ENCODE measurements at regions not wholly inside any gene's neighbourhood (a gene's known extent, or its start where the extent isn't known, plus 50 kb on each side); places are given as distances from the start of the nearest gene placed in this dataset.

DNA sequence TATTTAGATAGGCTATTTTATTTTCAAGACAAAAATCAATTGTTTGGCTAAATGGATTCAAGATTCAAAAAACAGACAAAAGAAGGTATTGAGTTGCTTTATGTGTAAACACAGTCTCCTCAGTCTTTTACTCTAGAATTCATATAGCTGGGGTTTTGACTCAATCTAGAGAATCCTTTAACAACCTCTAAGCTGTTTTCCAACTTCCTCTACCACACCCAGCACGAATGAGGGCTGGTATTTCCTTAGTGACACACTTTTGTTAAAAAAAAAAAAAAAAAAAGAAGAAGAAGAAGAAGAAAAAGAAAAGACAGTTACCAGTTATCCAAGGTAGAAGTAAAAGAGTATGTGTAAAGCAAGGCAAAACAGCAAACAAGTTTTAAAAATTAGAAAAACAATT lies 732.8 kb upstream of the GOLIM4 start:
- WGBS, result 25% methylated on average over 1 of the region's 1 CpG
- Histone ChIP-seq H3K9me3 (ENCODE audit: control insufficient read depth in 2 of 2, insufficient read depth in 1 of 2, low read length in 1 of 2) (no peaks in the 10 kb centered on the region), H3K27ac (ENCODE audit: low read depth in 1 of 2, low read length in 1 of 2) (no peak overlapping the region), H3K4me3 (ENCODE audit: low read length in 2 of 2) (no peak overlapping the region), H3K36me3 (ENCODE audit: control insufficient read depth in 2 of 2, insufficient read depth in 2 of 2, low read length in 1 of 2) (no peaks in the 10 kb centered on the region), H3K4me1 (ENCODE audit: control insufficient read depth in 2 of 2, insufficient read depth in 2 of 2, low read length in 2 of 2) (no peaks in the 10 kb centered on the region), H3K27me3 (ENCODE audit: control insufficient read depth in 2 of 2, insufficient read depth in 1 of 2, low read length in 1 of 2) (no peaks in the 10 kb centered on the region)
- no peak for DNase-seq (ENCODE audit: low read depth in 6 of 9, low spot score in 9 of 9)

DNA sequence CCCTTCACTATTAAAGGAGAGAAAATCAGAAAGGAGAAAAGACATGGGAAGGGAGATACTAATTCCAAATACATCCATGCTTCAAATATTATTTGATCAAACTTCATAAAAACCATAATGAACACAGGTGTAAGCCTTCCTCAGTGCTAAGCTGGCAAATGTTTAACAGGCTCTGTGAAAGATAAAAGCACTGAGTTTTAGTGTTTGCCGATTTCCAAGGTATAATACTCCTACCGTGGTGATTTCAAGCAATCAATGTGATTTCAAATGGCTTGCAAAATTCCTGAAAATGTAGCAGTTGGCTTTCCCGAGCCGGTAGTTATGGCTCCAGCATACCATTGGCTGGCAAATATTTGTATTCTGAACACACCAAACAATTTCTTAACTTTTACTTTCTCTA lies 732.3 kb upstream of the GOLIM4 start:
- H3K9me3 ChIP-seq (ENCODE audit: control insufficient read depth in 2 of 2, insufficient read depth in 1 of 2, low read length in 1 of 2), result no peaks in the 10 kb centered on the region
- no peaks in the 10 kb centered on the region for H3K36me3 ChIP-seq (ENCODE audit: control insufficient read depth in 2 of 2, insufficient read depth in 2 of 2, low read length in 1 of 2)
- 95% methylated on average over 4 of the region's 4 CpGs for WGBS
- DNase-seq (ENCODE audit: low read depth in 6 of 9, low spot score in 9 of 9), result no peak
- no peak overlapping the region for H3K4me3 ChIP-seq (ENCODE audit: low read length in 2 of 2)
- H3K27ac ChIP-seq (ENCODE audit: low read depth in 1 of 2, low read length in 1 of 2), result no peak overlapping the region
- H3K27me3 ChIP-seq (ENCODE audit: control insufficient read depth in 2 of 2, insufficient read depth in 1 of 2, low read length in 1 of 2), result no peaks in the 10 kb centered on the region
- H3K4me1 ChIP-seq (ENCODE audit: control insufficient read depth in 2 of 2, insufficient read depth in 2 of 2, low read length in 2 of 2), result no peaks in the 10 kb centered on the region

DNA sequence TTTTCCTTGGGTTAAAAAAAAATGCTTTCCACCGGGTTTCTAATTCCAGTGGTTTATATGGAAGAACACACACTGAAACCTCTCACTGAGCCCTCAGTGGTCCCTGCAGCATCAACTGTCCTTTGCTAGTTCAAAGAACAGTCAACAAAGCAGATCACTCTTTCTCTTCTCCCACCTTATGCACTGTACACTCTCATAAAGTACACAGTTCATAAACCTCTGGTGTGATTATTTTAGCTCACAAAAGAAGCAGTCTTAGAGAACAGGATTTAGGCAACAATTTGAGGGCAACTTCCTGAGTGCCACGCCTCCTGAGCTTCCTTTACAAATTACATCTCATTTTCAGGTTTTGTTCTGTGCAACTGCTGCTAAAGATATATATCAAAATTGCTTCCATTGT lies 728.4 kb upstream of the GOLIM4 start:
- no peaks in the 10 kb centered on the region for H3K27me3 ChIP-seq (ENCODE audit: control insufficient read depth in 2 of 2, insufficient read depth in 1 of 2, low read length in 1 of 2)
- no peak overlapping the region for H3K4me3 ChIP-seq (ENCODE audit: low read length in 2 of 2)
- H3K27ac ChIP-seq (ENCODE audit: low read depth in 1 of 2, low read length in 1 of 2), result peak overlapping the region in 1 of 2 donors; percentile 26
- DNase-seq (ENCODE audit: low read depth in 6 of 9, low spot score in 9 of 9), result peak in 1 of 9 donors; percentile 10
- WGBS, result 64% methylated on average over 2 of the region's 2 CpGs
- no peaks in the 10 kb centered on the region for H3K9me3 ChIP-seq (ENCODE audit: control insufficient read depth in 2 of 2, insufficient read depth in 1 of 2, low read length in 1 of 2)
- H3K36me3 ChIP-seq (ENCODE audit: control insufficient read depth in 2 of 2, insufficient read depth in 2 of 2, low read length in 1 of 2), result no peaks in the 10 kb centered on the region
- no peaks in the 10 kb centered on the region for H3K4me1 ChIP-seq (ENCODE audit: control insufficient read depth in 2 of 2, insufficient read depth in 2 of 2, low read length in 2 of 2)

DNA sequence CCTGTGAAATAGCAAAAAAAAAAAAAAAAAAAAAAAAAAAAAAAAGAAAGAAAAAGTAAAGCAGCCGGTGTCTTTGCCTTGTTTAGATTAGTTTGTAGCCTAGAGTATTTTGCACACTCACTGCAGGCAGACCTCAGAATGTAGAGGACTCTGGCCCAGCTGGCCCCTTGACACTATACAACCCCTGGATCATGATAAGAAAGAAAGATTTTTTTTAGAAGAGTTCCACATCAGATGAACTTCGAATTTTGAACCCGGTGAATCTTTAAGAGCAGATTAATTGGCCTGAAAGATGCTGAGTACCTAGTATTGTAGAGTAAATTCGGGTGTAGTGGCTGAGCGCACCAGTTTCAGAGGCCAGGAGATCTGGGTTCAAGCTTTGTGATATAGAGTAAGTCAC lies 727.7 kb upstream of the GOLIM4 start:
- Histone ChIP-seq H3K4me1 (ENCODE audit: control insufficient read depth in 2 of 2, insufficient read depth in 2 of 2, low read length in 2 of 2) (no peaks in the 10 kb centered on the region), H3K9me3 (ENCODE audit: control insufficient read depth in 2 of 2, insufficient read depth in 1 of 2, low read length in 1 of 2) (no peaks in the 10 kb centered on the region), H3K27ac (ENCODE audit: low read depth in 1 of 2, low read length in 1 of 2) (no peak overlapping the region), H3K4me3 (ENCODE audit: low read length in 2 of 2) (no peak overlapping the region), H3K36me3 (ENCODE audit: control insufficient read depth in 2 of 2, insufficient read depth in 2 of 2, low read length in 1 of 2) (no peaks in the 10 kb centered on the region), H3K27me3 (ENCODE audit: control insufficient read depth in 2 of 2, insufficient read depth in 1 of 2, low read length in 1 of 2) (no peaks in the 10 kb centered on the region)
- DNase-seq (ENCODE audit: low read depth in 6 of 9, low spot score in 9 of 9), result no peak
- WGBS, result 97% methylated on average over 5 of the region's 5 CpGs

DNA sequence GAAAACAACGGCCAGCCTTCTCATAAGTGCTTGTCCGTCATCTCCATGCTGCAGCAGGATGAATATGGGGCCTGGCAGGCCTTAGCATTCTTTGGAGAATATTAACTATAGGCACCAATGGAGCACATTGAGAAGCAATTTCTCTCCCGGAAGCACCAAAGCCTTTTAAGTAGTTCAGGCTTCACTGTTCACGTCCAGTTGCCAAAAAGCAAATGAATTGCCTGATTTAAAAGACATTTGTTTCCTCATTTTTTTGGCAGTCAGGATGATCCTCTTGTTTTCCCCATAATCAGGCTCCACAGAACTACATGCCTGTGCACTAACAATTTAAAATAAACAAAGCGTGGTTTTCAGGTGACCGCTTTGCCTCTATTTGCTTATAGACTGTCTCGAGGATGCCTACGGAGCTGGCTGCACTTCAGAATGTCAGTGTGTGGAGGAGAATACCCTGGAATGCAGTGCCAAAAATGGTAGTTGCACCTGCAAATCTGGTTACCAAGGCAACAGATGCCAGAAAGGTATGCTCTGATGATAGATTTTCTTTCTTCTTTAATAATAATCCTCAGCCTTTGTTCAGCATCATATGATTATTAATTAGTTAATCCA lies 725.2 kb upstream of the GOLIM4 start:
- DNase-seq (ENCODE audit: low read depth in 6 of 9, low spot score in 9 of 9), result no peak
- Histone ChIP-seq H3K4me1 (ENCODE audit: control insufficient read depth in 2 of 2, insufficient read depth in 2 of 2, low read length in 2 of 2) (no peaks in the 10 kb centered on the region), H3K36me3 (ENCODE audit: control insufficient read depth in 2 of 2, insufficient read depth in 2 of 2, low read length in 1 of 2) (no peaks in the 10 kb centered on the region), H3K27ac (ENCODE audit: low read depth in 1 of 2, low read length in 1 of 2) (no peak overlapping the region), H3K27me3 (ENCODE audit: control insufficient read depth in 2 of 2, insufficient read depth in 1 of 2, low read length in 1 of 2) (no peaks in the 10 kb centered on the region), H3K4me3 (ENCODE audit: low read length in 2 of 2) (no peak overlapping the region), H3K9me3 (ENCODE audit: control insufficient read depth in 2 of 2, insufficient read depth in 1 of 2, low read length in 1 of 2) (no peaks in the 10 kb centered on the region)
- WGBS, result 87% methylated on average over 8 of the region's 8 CpGs

DNA sequence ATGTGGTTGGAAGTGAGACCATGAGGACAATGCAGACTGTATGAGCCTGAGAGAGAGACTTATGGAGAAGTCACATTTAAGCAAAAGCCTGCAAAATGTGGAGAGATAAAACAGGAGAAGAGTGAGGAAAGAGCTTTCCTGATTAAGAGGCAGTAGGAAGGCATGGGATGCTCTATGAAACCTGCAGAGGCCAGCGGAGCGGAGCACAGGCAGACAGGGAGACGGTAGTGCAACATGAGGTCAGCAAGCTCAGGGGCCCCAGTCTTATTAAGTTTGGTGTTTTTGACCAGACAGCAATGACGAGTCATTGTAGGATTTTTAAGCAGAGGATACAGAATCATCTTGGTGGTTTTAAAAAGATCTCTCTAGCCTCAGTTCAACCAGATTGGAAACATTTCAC lies 721.5 kb upstream of the GOLIM4 start:
- no peak overlapping the region for H3K27ac ChIP-seq (ENCODE audit: low read depth in 1 of 2, low read length in 1 of 2)
- H3K4me3 ChIP-seq (ENCODE audit: low read length in 2 of 2), result no peak overlapping the region
- H3K36me3 ChIP-seq (ENCODE audit: control insufficient read depth in 2 of 2, insufficient read depth in 2 of 2, low read length in 1 of 2), result no peaks in the 10 kb centered on the region
- no peak for DNase-seq (ENCODE audit: low read depth in 6 of 9, low spot score in 9 of 9)
- no peaks in the 10 kb centered on the region for H3K4me1 ChIP-seq (ENCODE audit: control insufficient read depth in 2 of 2, insufficient read depth in 2 of 2, low read length in 2 of 2)
- WGBS, result 98% methylated on average over 4 of the region's 4 CpGs
- no peaks in the 10 kb centered on the region for H3K27me3 ChIP-seq (ENCODE audit: control insufficient read depth in 2 of 2, insufficient read depth in 1 of 2, low read length in 1 of 2)
- H3K9me3 ChIP-seq (ENCODE audit: control insufficient read depth in 2 of 2, insufficient read depth in 1 of 2, low read length in 1 of 2), result no peaks in the 10 kb centered on the region

DNA sequence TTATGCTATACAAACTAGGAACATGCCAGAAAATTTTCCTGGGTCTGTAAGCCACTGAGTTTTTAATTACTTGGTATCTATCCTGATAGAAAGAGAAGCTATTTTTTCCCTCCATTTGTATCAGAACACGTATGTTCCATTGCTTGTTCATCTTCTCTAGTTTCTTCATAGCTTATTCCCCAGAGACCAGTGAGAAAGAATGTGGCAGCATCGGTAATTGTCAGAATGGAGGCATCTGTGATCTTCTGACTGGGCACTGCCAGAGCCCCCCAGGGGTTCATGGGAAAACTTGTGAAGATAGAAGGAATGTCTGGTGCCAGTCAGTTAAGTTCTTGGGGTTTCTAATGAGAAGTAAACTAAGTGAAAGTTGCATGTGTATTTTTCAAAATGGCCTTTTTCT lies 720.2 kb upstream of the GOLIM4 start:
- 93% methylated on average over 2 of the region's 2 CpGs for WGBS
- no peaks in the 10 kb centered on the region for H3K9me3 ChIP-seq (ENCODE audit: control insufficient read depth in 2 of 2, insufficient read depth in 1 of 2, low read length in 1 of 2)
- H3K4me3 ChIP-seq (ENCODE audit: low read length in 2 of 2), result no peak overlapping the region
- no peak for DNase-seq (ENCODE audit: low read depth in 6 of 9, low spot score in 9 of 9)
- H3K4me1 ChIP-seq (ENCODE audit: control insufficient read depth in 2 of 2, insufficient read depth in 2 of 2, low read length in 2 of 2), result no peaks in the 10 kb centered on the region
- H3K27me3 ChIP-seq (ENCODE audit: control insufficient read depth in 2 of 2, insufficient read depth in 1 of 2, low read length in 1 of 2), result no peaks in the 10 kb centered on the region
- no peaks in the 10 kb centered on the region for H3K36me3 ChIP-seq (ENCODE audit: control insufficient read depth in 2 of 2, insufficient read depth in 2 of 2, low read length in 1 of 2)
- no peak overlapping the region for H3K27ac ChIP-seq (ENCODE audit: low read depth in 1 of 2, low read length in 1 of 2)

DNA sequence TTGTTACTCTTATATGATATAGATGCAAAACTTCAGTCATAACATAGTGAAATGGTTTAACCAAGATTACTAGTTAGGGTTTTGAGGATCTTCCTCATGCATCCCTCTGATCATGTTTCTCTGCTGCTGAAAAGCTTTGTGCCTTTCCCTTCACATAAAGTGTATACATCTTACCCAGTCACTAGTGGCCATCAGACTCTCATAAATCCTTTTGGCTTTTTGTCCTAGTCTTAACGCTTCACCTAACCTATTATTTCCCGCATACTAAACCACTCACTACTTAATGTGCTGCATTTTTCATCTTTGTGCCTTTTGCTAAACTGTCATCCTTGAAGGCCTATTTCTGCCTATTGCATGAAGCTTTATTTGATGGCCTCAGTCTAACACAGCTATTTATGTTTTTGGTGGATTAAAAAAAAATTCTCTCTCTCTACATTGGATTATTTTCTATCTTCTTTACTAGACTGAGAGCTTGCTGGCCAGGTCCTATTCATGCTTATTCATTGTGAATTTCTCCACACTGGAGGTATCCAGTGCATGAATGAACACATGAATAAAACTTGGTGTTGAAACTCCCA lies 717.6 kb upstream of the GOLIM4 start:
- 95% methylated on average over 2 of the region's 2 CpGs for WGBS
- H3K9me3 ChIP-seq (ENCODE audit: control insufficient read depth in 2 of 2, insufficient read depth in 1 of 2, low read length in 1 of 2), result no peaks in the 10 kb centered on the region

DNA sequence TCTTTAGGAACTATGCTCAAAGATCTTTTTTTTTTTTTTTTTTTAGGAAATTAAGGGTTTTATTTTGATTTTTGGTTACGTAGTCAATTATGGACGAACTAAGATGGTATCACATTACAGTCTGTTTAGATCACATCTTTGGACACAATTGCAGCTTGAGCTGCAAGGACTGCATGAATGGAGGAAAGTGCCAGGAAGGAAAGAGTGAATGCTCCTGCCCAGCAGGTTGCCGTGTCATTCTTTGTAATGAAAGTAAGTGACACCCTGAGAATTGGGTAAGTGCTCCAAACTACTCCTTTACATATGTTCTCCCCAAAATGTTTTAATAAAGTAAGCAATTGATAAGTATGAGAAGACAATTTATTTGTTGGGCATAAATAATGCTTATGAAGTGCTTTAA lies 716.5 kb upstream of the GOLIM4 start:
- H3K4me3 ChIP-seq (ENCODE audit: low read length in 2 of 2), result no peak overlapping the region

More for the DNA sequence above, 717.6 kb upstream of the GOLIM4 start:
- Histone ChIP-seq H3K27me3 (ENCODE audit: control insufficient read depth in 2 of 2, insufficient read depth in 1 of 2, low read length in 1 of 2) (no peaks in the 10 kb centered on the region), H3K4me1 (ENCODE audit: control insufficient read depth in 2 of 2, insufficient read depth in 2 of 2, low read length in 2 of 2) (no peaks in the 10 kb centered on the region), H3K36me3 (ENCODE audit: control insufficient read depth in 2 of 2, insufficient read depth in 2 of 2, low read length in 1 of 2) (no peaks in the 10 kb centered on the region), H3K27ac (ENCODE audit: low read depth in 1 of 2, low read length in 1 of 2) (no peak overlapping the region), H3K4me3 (ENCODE audit: low read length in 2 of 2) (no peak overlapping the region)
- DNase-seq (ENCODE audit: low read depth in 6 of 9, low spot score in 9 of 9), result no peak

More for the DNA sequence above, 716.5 kb upstream of the GOLIM4 start:
- no peaks in the 10 kb centered on the region for H3K36me3 ChIP-seq (ENCODE audit: control insufficient read depth in 2 of 2, insufficient read depth in 2 of 2, low read length in 1 of 2)
- DNase-seq (ENCODE audit: low read depth in 6 of 9, low spot score in 9 of 9), result no peak
- H3K4me1 ChIP-seq (ENCODE audit: control insufficient read depth in 2 of 2, insufficient read depth in 2 of 2, low read length in 2 of 2), result no peaks in the 10 kb centered on the region
- no peak overlapping the region for H3K27ac ChIP-seq (ENCODE audit: low read depth in 1 of 2, low read length in 1 of 2)
- no peaks in the 10 kb centered on the region for H3K9me3 ChIP-seq (ENCODE audit: control insufficient read depth in 2 of 2, insufficient read depth in 1 of 2, low read length in 1 of 2)
- H3K27me3 ChIP-seq (ENCODE audit: control insufficient read depth in 2 of 2, insufficient read depth in 1 of 2, low read length in 1 of 2), result no peaks in the 10 kb centered on the region
- 95% methylated on average over 3 of the region's 3 CpGs for WGBS

All from thymus (tissue), 11 donors.